H9 (cell line): ENCODE measurements at regions not wholly inside any gene's neighbourhood (a gene's known extent, or its start where the extent isn't known, plus 50 kb on each side); places are given as distances from the start of the nearest gene placed in this dataset.

ENCODE experiments used
- DNase-seq: peaks from one replicate; pipeline ENCODE4 v3.0.0-alpha.2; 2017
- H2AFZ ChIP-seq: one replicate; pipeline ENCODE4 v1.6.1; 2013; ENCODE audit warnings: mild to moderate bottlenecking, low read length, control low read depth, moderate library complexity
- H2AK5ac ChIP-seq: 2 replicates; pipeline ENCODE4 v1.6.1; 2013; ENCODE audit warnings: low read length, control low read depth, mixed read lengths; ENCODE audit not compliant: insufficient read length
- H2BK120ac ChIP-seq: one replicate; pipeline ENCODE4 v1.6.1; 2013; ENCODE audit warnings: low read depth, mild to moderate bottlenecking, low read length, control low read depth, inconsistent platforms; ENCODE audit not compliant: poor library complexity, severe bottlenecking
- H2BK12ac ChIP-seq: 2 replicates; pipeline ENCODE4 v1.6.1; 2013; ENCODE audit warnings: low read length, control low read depth, mixed read lengths, low read depth; ENCODE audit not compliant: insufficient read length
- H2BK15ac ChIP-seq: 2 replicates; pipeline ENCODE4 v1.6.1; 2013; ENCODE audit warnings: low read depth, low read length, control low read depth
- H2BK20ac ChIP-seq: one replicate; pipeline ENCODE4 v1.6.1; 2013; ENCODE audit warnings: low read depth, mild to moderate bottlenecking, low read length, control low read depth, inconsistent platforms; ENCODE audit not compliant: poor library complexity, severe bottlenecking
- H2BK5ac ChIP-seq: 2 replicates; pipeline ENCODE4 v1.6.1; 2013; ENCODE audit warnings: low read length, control low read depth, mixed read lengths; ENCODE audit not compliant: insufficient read length
- H3K14ac ChIP-seq: 2 replicates; pipeline ENCODE4 v1.6.1; 2013; ENCODE audit warnings: low read length, control low read depth; ENCODE audit not compliant: insufficient read depth
- H3K18ac ChIP-seq: 2 replicates; pipeline ENCODE4 v1.6.1; 2013; ENCODE audit warnings: low read depth, mild to moderate bottlenecking, mixed read lengths, low read length, control low read depth; ENCODE audit not compliant: insufficient read length
- H3K23ac ChIP-seq: 2 replicates; pipeline ENCODE4 v1.6.1; 2013; ENCODE audit warnings: low read length, control low read depth, mixed read lengths, low read depth; ENCODE audit not compliant: insufficient read length
- H3K23me2 ChIP-seq: 2 replicates; pipeline ENCODE4 v1.6.1; 2013; ENCODE audit warnings: low read depth, mild to moderate bottlenecking, mixed read lengths, low read length, control low read depth; ENCODE audit not compliant: insufficient read length, poor library complexity, severe bottlenecking
- H3K27ac ChIP-seq: 2 replicates; pipeline ENCODE4 v1.5.1; 2013; ENCODE audit warnings: low read length, control low read depth, mixed read lengths, low read depth; ENCODE audit not compliant: insufficient read length
- H3K27me3 ChIP-seq: 2 replicates; pipeline ENCODE4 v1.6.1; 2013; ENCODE audit warnings: low read length, control low read depth, inconsistent platforms; ENCODE audit not compliant: insufficient read depth
- H3K4ac ChIP-seq: 2 replicates; pipeline ENCODE4 v1.6.1; 2013; ENCODE audit warnings: low read depth, mild to moderate bottlenecking, control low read depth, inconsistent platforms, low read length, moderate library complexity
- H3K4me1 ChIP-seq: 2 replicates; pipeline ENCODE4 v1.6.1; 2013; ENCODE audit warnings: low read length, control low read depth, inconsistent platforms; ENCODE audit not compliant: insufficient read depth
- H3K4me2 ChIP-seq: 2 replicates; pipeline ENCODE4 v1.6.1; 2013; ENCODE audit warnings: low read length, control low read depth, mixed read lengths; ENCODE audit not compliant: insufficient read length, insufficient read depth
- H3K56ac ChIP-seq: 2 replicates; pipeline ENCODE4 v1.6.1; 2013; ENCODE audit warnings: low read depth, mild to moderate bottlenecking, mixed read lengths, low read length, control low read depth; ENCODE audit not compliant: insufficient read length
- H3K79me1 ChIP-seq: 2 replicates; pipeline ENCODE4 v1.6.1; 2013; ENCODE audit warnings: low read depth, mild to moderate bottlenecking, moderate library complexity, low read length, control low read depth, inconsistent platforms; ENCODE audit not compliant: insufficient read depth, poor library complexity, severe bottlenecking
- H3K79me2 ChIP-seq: 2 replicates; pipeline ENCODE4 v1.6.1; 2013; ENCODE audit warnings: low read length, control low read depth, inconsistent platforms; ENCODE audit not compliant: insufficient read depth
- H3K9ac ChIP-seq: 2 replicates; pipeline ENCODE4 v1.6.1; 2013; ENCODE audit warnings: low read length, control low read depth, mixed read lengths; ENCODE audit not compliant: insufficient read length; ENCODE audit errors: extremely low read depth
- H3K9me3 ChIP-seq: one replicate; pipeline ENCODE4 v1.6.1; 2013; ENCODE audit warnings: low read depth, low read length, inconsistent platforms; ENCODE audit not compliant: control insufficient read depth
- H3T11ph ChIP-seq: one replicate; pipeline ENCODE4 v1.6.1; 2013; ENCODE audit warnings: mild to moderate bottlenecking, low read length, control low read depth, inconsistent platforms
- H4K20me1 ChIP-seq: one replicate; pipeline ENCODE4 v1.6.1; 2013; ENCODE audit not compliant: control insufficient read depth, insufficient read length, insufficient read depth
- H4K5ac ChIP-seq: 2 replicates; pipeline ENCODE4 v1.6.1; 2013; ENCODE audit warnings: low read depth, mild to moderate bottlenecking, mixed read lengths, low read length, control low read depth; ENCODE audit not compliant: insufficient read length
- H4K8ac ChIP-seq: replicated peaks from 2 replicates; pipeline ENCODE4 v1.6.1; 2013; ENCODE audit warnings: low read length, control low read depth, mixed read lengths, low read depth; ENCODE audit not compliant: insufficient read length
- H4K91ac ChIP-seq: 2 replicates; pipeline ENCODE4 v1.6.1; 2013; ENCODE audit warnings: low read depth, mild to moderate bottlenecking, moderate library complexity, mixed read lengths, low read length, control low read depth; ENCODE audit not compliant: insufficient read length
- H3K27ac Mint-ChIP-seq, 3 experiments: 2 replicates in 2 of 3; 3 replicates in 1 of 3; pipeline ENCODE4 v1.8.0; 2020 to 2021; ENCODE audit warnings: mixed read lengths in 3 of 3, mild to moderate bottlenecking in 1 of 3, moderate library complexity in 1 of 3
- H3K27me3 Mint-ChIP-seq: 2 replicates; pipeline ENCODE4 v1.8.0; 2021; ENCODE audit warnings: low read depth, mild to moderate bottlenecking, moderate library complexity, mixed read lengths
- H3K36me3 Mint-ChIP-seq, 3 experiments: 2 replicates in 2 of 3; 3 replicates in 1 of 3; pipeline ENCODE4 v1.8.0; 2020 to 2021; ENCODE audit warnings: low read depth in 3 of 3, mixed read lengths in 3 of 3; ENCODE audit not compliant: insufficient read depth in 1 of 3
- H3K4me1 Mint-ChIP-seq, 2 experiments: 2 replicates each; pipeline ENCODE4 v1.8.0; 2020; ENCODE audit warnings: mixed read lengths in 2 of 2
- H3K4me3 Mint-ChIP-seq, 2 experiments: 2 replicates in 1 of 2; 3 replicates in 1 of 2; pipeline ENCODE4 v1.8.0; 2020 to 2021; ENCODE audit warnings: mild to moderate bottlenecking in 2 of 2, mixed read lengths in 2 of 2, moderate library complexity in 1 of 2
- H3K9me3 Mint-ChIP-seq, 2 experiments: 2 replicates in 1 of 2; 3 replicates in 1 of 2; pipeline ENCODE4 v1.8.0; 2020; ENCODE audit warnings: mild to moderate bottlenecking in 2 of 2, mixed read lengths in 2 of 2, moderate library complexity in 1 of 2
- WGBS: extraction: QIAGEN DNeasy Blood & Tissue Kit; methylation state at CpG from one replicate; pipeline ENCODE4 v1.1.7; 2013; ENCODE audit warnings: missing lambda C conversion rate, low lambda C conversion rate, mixed read lengths; ENCODE audit not compliant: insufficient read length; ENCODE audit errors: extremely low coverage; 5-methylcytosine and 5-hydroxymethylcytosine counted together
- TF ChIP-seq, protein P1 (sequence below): fragments of 200-600 bp; sonication (generic); conservative IDR thresholded peaks from 3 replicates; pipeline ENCODE4 v1.8.0; 2021; ENCODE audit warnings: antibody characterized with exemption, mild to moderate bottlenecking

DNA sequence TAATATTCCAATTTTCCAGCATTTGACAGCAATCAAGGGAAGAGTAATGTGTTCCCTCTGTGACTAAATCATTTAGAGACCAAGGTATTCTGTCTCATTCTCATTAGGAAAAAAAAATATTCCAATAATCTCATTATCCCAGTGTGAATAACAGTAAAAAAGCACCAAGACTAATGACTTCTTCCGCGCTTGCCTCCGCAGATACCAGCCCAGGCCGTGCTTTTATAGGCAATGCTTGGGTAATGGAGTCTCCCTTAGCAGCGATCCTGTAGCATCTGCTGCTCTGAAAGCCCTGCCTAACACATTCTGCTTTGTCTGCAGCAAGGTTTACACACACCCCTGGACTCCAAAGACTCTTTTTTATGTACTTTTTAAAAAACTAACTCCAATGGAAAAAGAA, 470.0 kb upstream of the CAMK1G start:
- DNase-seq = no peak
- H4K20me1 ChIP-seq = no peaks in the 10 kb centered on the region
- no peaks in the 10 kb centered on the region for H3K4me1 ChIP-seq
- TF ChIP-seq, protein P1, sequence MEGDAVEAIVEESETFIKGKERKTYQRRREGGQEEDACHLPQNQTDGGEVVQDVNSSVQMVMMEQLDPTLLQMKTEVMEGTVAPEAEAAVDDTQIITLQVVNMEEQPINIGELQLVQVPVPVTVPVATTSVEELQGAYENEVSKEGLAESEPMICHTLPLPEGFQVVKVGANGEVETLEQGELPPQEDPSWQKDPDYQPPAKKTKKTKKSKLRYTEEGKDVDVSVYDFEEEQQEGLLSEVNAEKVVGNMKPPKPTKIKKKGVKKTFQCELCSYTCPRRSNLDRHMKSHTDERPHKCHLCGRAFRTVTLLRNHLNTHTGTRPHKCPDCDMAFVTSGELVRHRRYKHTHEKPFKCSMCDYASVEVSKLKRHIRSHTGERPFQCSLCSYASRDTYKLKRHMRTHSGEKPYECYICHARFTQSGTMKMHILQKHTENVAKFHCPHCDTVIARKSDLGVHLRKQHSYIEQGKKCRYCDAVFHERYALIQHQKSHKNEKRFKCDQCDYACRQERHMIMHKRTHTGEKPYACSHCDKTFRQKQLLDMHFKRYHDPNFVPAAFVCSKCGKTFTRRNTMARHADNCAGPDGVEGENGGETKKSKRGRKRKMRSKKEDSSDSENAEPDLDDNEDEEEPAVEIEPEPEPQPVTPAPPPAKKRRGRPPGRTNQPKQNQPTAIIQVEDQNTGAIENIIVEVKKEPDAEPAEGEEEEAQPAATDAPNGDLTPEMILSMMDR = no peak
- no peaks in the 10 kb centered on the region for H3K9me3 ChIP-seq
- Mint-ChIP-seq H3K4me3 (no peak overlapping the region), H3K9me3 (no peaks in the 10 kb centered on the region), H3K36me3 (no peaks in the 10 kb centered on the region), H3K4me1 (peaks cover 10% of the 10 kb centered on the region in 2 experiments), H3K27ac (no peak overlapping the region), H3K27me3 (no peaks in the 10 kb centered on the region)
- no CpG with 5 or more reads among the region's 5 CpGs for WGBS
- no peak overlapping the region for H2BK5ac ChIP-seq
- no peak overlapping the region for H2AFZ ChIP-seq
- no peak overlapping the region for H3K4ac ChIP-seq
- H2BK20ac ChIP-seq = no peak overlapping the region
- H3K56ac ChIP-seq = no peak overlapping the region
- no peak overlapping the region for H2BK120ac ChIP-seq
- no peak overlapping the region for H2AK5ac ChIP-seq
- H3K9ac ChIP-seq = no peak overlapping the region
- H3K14ac ChIP-seq = no peak overlapping the region
- H3K23ac ChIP-seq = no peak overlapping the region
- no peak overlapping the region for H4K8ac ChIP-seq
- H4K5ac ChIP-seq = no peak overlapping the region
- no peaks in the 10 kb centered on the region for H3K23me2 ChIP-seq
- no peak overlapping the region for H3K27ac ChIP-seq
- no peak overlapping the region for H2BK12ac ChIP-seq
- no peak overlapping the region for H3T11ph ChIP-seq
- H4K91ac ChIP-seq = no peak overlapping the region
- no peaks in the 10 kb centered on the region for H3K79me2 ChIP-seq
- no peak overlapping the region for H2BK15ac ChIP-seq
- no peaks in the 10 kb centered on the region for H3K27me3 ChIP-seq
- H3K4me2 ChIP-seq = no peak overlapping the region
- no peak overlapping the region for H3K18ac ChIP-seq
- no peaks in the 10 kb centered on the region for H3K79me1 ChIP-seq
